ENCODE measurements at regions not wholly inside any gene's neighbourhood (a gene's known extent, or its start where the extent isn't known, plus 50 kb on each side); places are given as distances from the start of the nearest gene placed in this dataset.

GRCh38 chr2:7358865-7359447, 441.7 kb downstream of the RNF144A start:
- no peak for TF ChIP-seq POLR2A (IDR thresholded peaks at IDR 0.05; ENCODE audit: extremely low read depth, insufficient read length)
- TF ChIP-seq, protein P1, sequence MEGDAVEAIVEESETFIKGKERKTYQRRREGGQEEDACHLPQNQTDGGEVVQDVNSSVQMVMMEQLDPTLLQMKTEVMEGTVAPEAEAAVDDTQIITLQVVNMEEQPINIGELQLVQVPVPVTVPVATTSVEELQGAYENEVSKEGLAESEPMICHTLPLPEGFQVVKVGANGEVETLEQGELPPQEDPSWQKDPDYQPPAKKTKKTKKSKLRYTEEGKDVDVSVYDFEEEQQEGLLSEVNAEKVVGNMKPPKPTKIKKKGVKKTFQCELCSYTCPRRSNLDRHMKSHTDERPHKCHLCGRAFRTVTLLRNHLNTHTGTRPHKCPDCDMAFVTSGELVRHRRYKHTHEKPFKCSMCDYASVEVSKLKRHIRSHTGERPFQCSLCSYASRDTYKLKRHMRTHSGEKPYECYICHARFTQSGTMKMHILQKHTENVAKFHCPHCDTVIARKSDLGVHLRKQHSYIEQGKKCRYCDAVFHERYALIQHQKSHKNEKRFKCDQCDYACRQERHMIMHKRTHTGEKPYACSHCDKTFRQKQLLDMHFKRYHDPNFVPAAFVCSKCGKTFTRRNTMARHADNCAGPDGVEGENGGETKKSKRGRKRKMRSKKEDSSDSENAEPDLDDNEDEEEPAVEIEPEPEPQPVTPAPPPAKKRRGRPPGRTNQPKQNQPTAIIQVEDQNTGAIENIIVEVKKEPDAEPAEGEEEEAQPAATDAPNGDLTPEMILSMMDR (IDR thresholded peaks at IDR 0.05; ENCODE audit: low read depth, low read length), result no peak
- TF ChIP-seq, protein P2, sequence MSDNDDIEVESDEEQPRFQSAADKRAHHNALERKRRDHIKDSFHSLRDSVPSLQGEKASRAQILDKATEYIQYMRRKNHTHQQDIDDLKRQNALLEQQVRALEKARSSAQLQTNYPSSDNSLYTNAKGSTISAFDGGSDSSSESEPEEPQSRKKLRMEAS (IDR thresholded peaks at IDR 0.05; ENCODE audit: low read depth, low read length), result no peak

Data from NB4 (cell line).